SK-N-SH treated with all-trans-retinoic acid at 6 μM for 48 hours (cell line): ENCODE measurements at regions not wholly inside any gene's neighbourhood (a gene's known extent, or its start where the extent isn't known, plus 50 kb on each side); places are given as distances from the start of the nearest gene placed in this dataset.

ENCODE experiments used
- BACH2 ChIP-seq: fragments of 250-450 bp; sonication (Bioruptor Pico); IDR thresholded peaks from 2 replicates; pipeline ENCODE4 v1.9.0; 2021; ENCODE audit warnings: mild to moderate bottlenecking, borderline replicate concordance
- CSRNP3 ChIP-seq: fragments of 250-450 bp; sonication (Bioruptor Pico); IDR thresholded peaks from 2 replicates; pipeline ENCODE4 v1.5.1; 2021; ENCODE audit warnings: mild to moderate bottlenecking, moderate library complexity
- ESRRG ChIP-seq: fragments of 250-450 bp; sonication (Bioruptor Pico); IDR thresholded peaks from 2 replicates; pipeline ENCODE4 v1.6.1; 2021; ENCODE audit warnings: mild to moderate bottlenecking
- GLIS3 ChIP-seq: fragments of 250-450 bp; sonication (Bioruptor Pico); IDR thresholded peaks from 2 replicates; pipeline ENCODE4 v1.5.0; 2020; ENCODE audit warnings: mild to moderate bottlenecking, moderate library complexity
- SNAI2 ChIP-seq: fragments of 250-450 bp; sonication (Bioruptor Pico); IDR thresholded peaks from 2 replicates; pipeline ENCODE4 v1.5.0; 2020; ENCODE audit warnings: mild to moderate bottlenecking, moderate library complexity
- TCF4 ChIP-seq: fragments of 250-450 bp; sonication (Bioruptor Pico); IDR thresholded peaks from 2 replicates; pipeline ENCODE4 v1.8.0; 2021; ENCODE audit warnings: mild to moderate bottlenecking, moderate library complexity, borderline replicate concordance
- TOX ChIP-seq: fragments of 250-450 bp; sonication (Bioruptor Pico); IDR thresholded peaks from 2 replicates; pipeline ENCODE4 v1.8.0; 2021; ENCODE audit warnings: mild to moderate bottlenecking, moderate library complexity, borderline replicate concordance
- TSHZ2 ChIP-seq: fragments of 250-450 bp; sonication (Bioruptor Pico); IDR thresholded peaks from 2 replicates; pipeline ENCODE4 v1.5.0; 2020; ENCODE audit warnings: mild to moderate bottlenecking, moderate library complexity
- ZFP3 ChIP-seq: fragments of 250-450 bp; sonication (Bioruptor Pico); IDR thresholded peaks from 2 replicates; pipeline ENCODE4 v1.5.0; 2020; ENCODE audit warnings: mild to moderate bottlenecking, moderate library complexity
- ZFP30 ChIP-seq: fragments of 450-650 bp; formaldehyde crosslinking; IDR thresholded peaks from 2 replicates; pipeline ENCODE4 v1.5.0; 2022; ENCODE audit warnings: mild to moderate bottlenecking, moderate library complexity
- ZNF8 ChIP-seq: fragments of 450-650 bp; formaldehyde crosslinking; IDR thresholded peaks from 2 replicates; pipeline ENCODE4 v1.5.0; 2020; ENCODE audit warnings: mild to moderate bottlenecking, moderate library complexity

GRCh38 chr1:214918745-214919144 is 163.8 kb upstream of the KCNK2 start:
- TF ChIP-seq TOX (no peak), GLIS3 (CRISPR knock-in tag) (no peak), SNAI2 (CRISPR knock-in tag) (no peak), ZFP30 (CRISPR knock-in tag) (no peak), CSRNP3 (CRISPR knock-in tag) (no peak), ESRRG (CRISPR knock-in tag) (no peak), ZNF8 (CRISPR knock-in tag) (no peak), ZFP3 (CRISPR knock-in tag) (no peak), TSHZ2 (CRISPR knock-in tag) (no peak), TCF4 (CRISPR knock-in tag) (no peak), BACH2 (no peak)
